ENCODE measurements at regions not wholly inside any gene's neighbourhood (a gene's known extent, or its start where the extent isn't known, plus 50 kb on each side); places are given as distances from the start of the nearest gene placed in this dataset.
"Not testable (repeated sequence)": the region's sequence is repeated elsewhere in the genome, so short reads cannot be mapped to it uniquely, and the experiment has no call there.

- no peak for DNase-seq
These were observed 50.4 kb upstream of the CACUL1 start for GRCh38 chr10:118805146-118805545.

- no peak for DNase-seq
These were observed 52.9 kb upstream of the CACUL1 start for GRCh38 chr10:118807512-118808305.

DNA sequence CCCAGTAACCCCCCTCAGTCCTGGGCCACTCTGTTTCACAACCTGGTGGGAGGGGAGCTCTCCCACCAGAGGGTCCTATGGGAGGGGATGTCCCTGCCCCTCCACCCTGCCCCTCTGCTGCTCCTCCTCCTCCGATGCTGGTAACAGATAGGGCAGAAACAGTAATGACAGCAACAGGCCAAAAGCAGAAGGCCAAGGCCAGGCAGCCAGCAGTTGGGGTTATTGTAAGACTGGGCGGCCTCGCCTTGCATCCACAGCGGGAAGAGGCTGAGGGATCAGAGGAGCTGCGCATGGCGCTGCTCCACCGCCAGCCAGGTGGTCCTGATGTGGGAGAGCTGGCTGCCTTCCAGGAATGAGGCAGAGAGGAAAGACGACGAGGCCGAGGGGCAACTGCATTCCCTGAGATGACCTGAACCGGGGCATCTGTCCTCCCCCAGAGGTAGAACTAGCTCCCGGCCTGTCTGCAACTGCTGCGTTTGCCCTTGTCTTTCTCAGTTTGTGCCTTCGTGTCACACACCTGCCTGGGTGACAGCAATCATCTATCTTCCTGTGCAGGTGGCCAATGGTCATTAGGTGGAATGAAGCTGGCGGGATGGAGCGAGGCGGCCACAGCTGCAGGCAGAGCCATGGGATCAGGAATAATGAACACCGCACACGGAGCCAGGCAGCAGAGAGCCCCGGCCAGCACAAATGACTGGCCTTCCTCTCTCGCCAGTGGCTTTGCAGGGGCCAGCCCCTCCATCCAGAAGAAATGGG lies 54.0 kb upstream of the CACUL1 start:
- no peak for DNase-seq

DNA sequence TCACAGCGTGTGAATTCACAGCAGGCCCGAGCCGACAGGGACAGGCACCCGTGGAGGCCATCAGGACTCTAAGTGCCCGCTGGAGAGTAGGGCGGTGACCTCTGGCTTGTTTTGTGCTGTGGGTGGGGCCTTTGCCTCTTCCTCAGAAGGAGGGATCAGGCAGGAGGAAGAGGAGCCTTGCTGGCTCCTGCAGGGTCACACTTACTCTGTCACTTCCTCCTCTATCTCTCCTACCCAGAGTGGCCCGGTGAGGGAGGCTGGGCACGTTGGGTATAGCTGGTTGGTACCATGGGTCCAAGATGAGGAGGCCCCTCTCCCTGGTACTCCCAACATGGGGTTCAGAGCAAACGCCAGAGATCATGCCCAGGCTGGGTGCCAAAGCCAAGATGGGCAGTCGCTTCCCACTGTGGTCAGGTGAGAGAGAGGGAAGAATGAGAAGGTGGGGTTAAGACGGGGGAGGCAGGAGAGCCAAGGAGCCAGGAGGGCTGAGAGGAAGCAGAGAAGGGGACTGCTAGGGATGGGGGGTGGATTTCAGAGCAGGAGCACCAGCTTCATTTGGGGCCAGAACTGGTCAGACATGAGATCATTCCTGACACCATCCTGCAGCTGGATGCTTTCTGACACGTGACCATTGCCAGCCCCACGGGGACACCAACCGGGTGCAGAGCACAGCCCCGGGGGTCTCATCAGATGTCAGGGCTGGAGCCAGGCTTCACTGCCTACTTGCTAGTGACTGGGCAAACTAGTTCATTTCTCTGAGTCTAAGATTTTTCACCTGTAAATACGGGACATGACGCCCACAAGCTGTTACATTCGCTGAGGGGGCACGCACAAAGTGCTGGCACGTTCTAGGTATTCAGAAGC lies 54.8 kb upstream of the CACUL1 start:
- DNase-seq: no peak

- DNase-seq: no peak
These were observed 56.2 kb upstream of the CACUL1 start for GRCh38 chr10:118810796-118811505.

GRCh38 chr10:118811675-118812392 lies 57.1 kb upstream of the CACUL1 start:
- no peak for DNase-seq

GRCh38 chr10:118812393-118812740 lies 57.6 kb upstream of the CACUL1 start:
- DNase-seq: no peak

GRCh38 chr10:118813001-118813400 lies 58.2 kb upstream of the CACUL1 start:
- not testable (repeated sequence) for DNase-seq

DNA sequence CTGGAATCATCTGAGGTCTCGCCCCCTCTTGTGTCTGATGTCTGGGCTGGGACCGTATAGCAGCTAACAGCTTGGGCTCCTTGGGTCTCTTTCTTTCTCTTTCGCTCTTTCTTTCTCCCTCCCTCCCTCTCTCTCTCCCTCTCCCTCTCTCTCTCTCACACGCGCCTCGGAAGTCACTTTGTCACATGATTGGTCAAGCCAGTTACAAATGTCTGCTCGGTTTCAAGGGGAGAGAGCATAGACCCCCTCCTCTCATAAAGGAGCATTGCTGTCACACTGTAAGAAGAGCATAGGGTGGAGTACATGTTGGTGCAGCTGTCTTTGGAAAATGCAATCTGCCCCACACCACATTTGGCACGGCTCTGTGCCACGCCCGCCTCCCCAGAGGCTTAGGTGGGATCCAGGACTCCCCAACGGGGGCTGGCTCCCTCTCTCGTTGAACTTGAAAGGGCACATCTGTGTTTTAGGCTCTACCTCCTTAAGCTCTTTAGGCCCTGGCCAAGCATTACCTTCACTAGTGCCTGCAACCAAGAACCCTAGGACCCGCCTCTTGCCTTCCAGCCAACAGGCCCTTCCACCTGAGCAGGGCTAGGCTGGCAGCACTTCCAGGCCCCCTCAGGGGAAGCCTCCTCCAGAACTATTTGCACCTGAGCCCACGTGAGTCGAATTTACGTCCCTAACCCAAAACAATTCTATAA lies 61.9 kb upstream of the CACUL1 start:
- DNase-seq: no peak

DNA sequence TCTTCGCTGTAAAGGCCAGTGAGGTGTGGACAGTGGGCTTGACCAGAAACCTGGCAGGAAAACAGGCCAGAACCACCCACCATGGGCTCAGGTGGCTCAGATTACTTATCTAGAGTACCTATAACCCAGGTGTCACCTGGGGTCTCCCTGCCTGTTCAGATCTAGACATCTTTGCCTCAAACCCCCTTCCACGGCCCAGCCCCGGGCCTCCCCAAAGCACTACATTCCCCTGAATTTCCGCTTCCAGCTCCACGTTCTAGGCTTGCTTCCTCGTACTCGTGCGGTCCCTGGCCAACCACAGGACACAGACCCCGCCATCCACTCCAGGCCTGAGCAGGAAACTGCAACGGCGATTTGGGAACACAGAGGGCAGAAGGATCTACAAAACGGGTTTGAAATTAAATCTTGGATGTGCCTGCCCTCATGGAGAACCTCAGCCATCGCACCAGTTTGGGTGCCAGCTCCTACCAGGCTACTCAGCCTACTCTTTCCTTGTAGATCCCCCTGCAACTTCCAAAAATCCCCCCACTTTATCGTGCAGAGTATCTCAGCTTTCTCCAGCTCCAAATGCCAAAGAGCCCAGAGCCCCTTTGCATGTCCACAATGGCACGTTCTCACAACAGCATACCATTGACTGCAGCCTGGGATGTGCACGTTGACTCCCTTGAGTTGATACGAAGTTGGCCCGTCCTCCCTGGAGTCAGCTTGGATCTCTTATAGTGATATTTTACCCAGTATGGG lies 62.7 kb upstream of the CACUL1 start:
- no peak for DNase-seq

- no peak for DNase-seq
These were observed 64.0 kb upstream of the CACUL1 start for GRCh38 chr10:118818621-118819221.

- no peak for DNase-seq
These were observed 65.8 kb upstream of the CACUL1 start for GRCh38 chr10:118820326-118821116.

DNA sequence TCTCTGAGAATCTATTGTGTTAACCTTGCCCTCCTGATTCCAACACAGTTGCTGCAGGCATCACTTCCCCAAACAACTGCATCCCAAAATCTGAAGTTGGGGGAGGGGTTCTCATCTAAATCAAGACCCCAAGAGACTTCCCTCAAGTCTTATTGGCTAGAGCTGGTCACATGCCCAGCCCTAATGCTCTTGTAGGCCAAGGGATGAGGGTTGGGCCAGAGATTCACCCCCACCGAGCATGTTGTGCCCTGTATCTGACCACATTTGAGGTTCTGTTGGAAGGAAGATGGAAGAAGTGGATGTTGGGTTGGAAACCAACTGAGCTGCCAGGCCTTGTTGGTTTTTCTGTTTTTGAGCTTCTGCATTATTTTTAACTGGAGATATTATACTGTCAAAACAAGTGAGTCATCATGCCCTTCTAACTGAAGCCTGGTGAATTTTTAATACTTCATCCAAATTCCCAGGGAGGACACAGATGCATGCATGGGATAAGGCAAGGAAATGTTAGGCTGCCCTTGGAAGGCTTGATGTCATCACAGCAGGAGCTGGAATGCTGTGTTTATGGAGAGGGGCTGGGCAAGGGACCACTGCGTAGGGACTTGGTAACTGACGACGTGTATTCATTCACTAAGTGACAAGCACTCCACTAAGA lies 68.6 kb upstream of the CACUL1 start:
- DNase-seq: no peak

DNA sequence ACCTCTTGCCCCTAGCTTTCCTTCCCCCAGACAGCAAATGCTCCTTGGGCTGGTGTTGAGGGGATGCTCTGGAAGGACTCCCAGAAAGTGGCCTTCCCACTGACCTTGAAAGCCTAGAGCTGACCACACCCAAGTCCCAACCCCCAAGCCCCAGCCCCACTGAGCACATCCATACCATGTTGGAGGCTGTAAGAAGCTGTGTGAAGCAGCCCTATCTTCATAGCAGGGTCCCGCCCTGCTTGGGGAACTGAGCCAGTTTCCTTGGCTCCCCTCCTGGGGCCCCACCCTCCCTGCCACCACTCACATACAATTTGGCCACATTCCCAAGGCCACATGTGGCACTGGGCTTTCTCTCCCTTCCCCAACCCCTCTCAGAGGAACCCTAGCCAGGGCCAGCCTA lies 72.3 kb upstream of the CACUL1 start:
- DNase-seq: no peak

GRCh38 chr10:118827466-118828155 lies 72.8 kb upstream of the CACUL1 start:
- no peak for DNase-seq

DNA sequence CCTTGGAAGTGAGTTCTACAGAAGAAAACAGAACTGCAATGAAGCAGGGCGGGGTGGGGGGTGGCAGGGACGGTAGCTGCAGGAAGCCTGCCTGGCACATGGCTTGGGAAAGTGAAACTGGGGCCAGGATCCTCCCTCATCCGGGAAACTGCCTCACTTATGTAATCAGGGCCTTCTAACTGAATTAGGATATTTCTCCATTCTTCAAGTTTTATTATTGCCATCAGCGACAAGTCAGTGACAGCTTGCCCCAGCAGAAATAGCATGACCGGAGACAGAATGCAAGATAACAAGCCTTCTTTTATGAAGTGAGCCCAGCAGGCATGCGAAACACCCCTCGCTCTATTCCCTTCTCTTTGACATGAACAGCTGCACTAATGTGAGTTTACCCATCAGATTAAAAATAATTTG lies 77.5 kb upstream of the CACUL1 start:
- no peak for DNase-seq

DNA sequence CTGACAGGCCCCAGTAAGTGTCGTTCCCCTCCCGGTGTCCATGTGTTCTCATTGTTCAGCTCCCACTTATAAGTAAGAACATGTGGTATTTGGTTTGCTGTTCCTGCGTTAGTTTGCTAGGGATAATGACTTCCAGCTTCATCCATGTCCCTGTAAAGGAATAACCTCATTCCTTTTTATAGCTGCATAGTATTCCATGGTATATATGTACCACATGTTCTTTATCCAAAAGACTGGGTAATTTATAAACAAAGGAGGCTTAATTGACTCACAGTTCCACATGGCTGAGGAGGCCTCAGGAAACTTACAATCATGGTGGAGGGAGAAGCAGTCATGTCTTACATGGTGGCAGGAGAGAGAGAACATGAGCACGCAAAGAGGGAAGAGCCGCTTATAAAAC lies 79.6 kb upstream of the CACUL1 start:
- DNase-seq: not testable (repeated sequence)

DNA sequence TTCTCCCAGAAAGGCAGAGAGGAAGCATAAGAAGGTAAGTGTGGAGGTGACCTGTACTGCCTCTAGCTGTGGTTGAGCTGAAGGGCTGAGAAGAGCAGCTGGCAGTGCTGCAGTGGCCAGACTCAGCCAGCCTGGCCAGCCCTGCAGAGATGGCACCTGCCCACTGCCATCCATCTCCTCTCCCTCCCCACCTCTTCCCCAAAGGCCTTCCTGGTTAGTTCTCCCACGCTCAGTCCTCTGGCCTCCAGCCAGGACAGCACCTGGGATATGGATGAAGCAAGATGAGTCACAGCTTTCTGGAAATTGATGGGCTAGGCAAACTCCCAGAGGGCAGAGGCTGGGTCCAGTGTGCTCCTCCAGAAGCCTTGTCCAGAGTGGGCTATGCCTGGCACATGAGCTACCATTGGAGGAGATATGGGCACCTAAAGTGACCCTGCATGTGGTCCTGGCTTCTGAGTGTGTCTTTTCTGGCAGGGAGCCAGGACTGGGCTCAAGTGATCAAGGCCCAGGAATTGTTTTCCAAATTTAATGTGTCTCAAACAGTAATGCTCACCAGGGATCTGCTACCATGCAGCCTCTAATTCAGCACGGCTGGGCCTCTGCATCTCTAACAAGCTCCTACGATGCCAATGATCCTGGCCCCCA lies 81.0 kb upstream of the CACUL1 start:
- no peak for DNase-seq

All from stimulated activated CD4-positive, alpha-beta T cell treated with anti-CD3 and anti-CD28 coated beads, Interleukin-1b, Interleukin-23, amount 100 ng/mL, for 48 hours (primary cell).